ENCODE measurements at regions not wholly inside any gene's neighbourhood (a gene's known extent, or its start where the extent isn't known, plus 50 kb on each side); places are given as distances from the start of the nearest gene placed in this dataset.

GRCh38 chr22:48459259-48459658, 1368.4 kb downstream of the BRD1 start:
- Histone ChIP-seq H3K4me1 (ENCODE audit: control insufficient read depth, insufficient read depth, low read length) (no peaks in the 10 kb centered on the region), H3K9me3 (ENCODE audit: control insufficient read depth, insufficient read depth, low read length) (no peaks in the 10 kb centered on the region), H3K27ac (ENCODE audit: low read length) (no peak overlapping the region), H3K27me3 (ENCODE audit: control insufficient read depth, insufficient read depth, low read length) (no peaks in the 10 kb centered on the region), H3K36me3 (ENCODE audit: control insufficient read depth, insufficient read depth, low read length) (no peaks in the 10 kb centered on the region), H3K4me3 (ENCODE audit: low read length) (no peak overlapping the region)
- Mint-ChIP-seq H3K4me3 (no peak overlapping the region), H3K9me3 (no peaks in the 10 kb centered on the region), H3K4me1 (no peaks in the 10 kb centered on the region), H3K36me3 (no peaks in the 10 kb centered on the region), H3K27me3 (ENCODE audit: low read depth in 2 of 2) (peaks cover 0 to 2% of the 10 kb centered on the region in 2 donors), H3K27ac (no peak overlapping the region)
- intact Hi-C loops (cut with micrococcal nuclease) = no loop called here
- ATAC-seq (no peak), DNase-seq (no peak)
- no peak for TF ChIP-seq CTCF (IDR thresholded peaks at IDR 0.05)
- 79% methylated on average over 6 of the region's 6 CpGs for WGBS (ENCODE audit: insufficient coverage)

DNA sequence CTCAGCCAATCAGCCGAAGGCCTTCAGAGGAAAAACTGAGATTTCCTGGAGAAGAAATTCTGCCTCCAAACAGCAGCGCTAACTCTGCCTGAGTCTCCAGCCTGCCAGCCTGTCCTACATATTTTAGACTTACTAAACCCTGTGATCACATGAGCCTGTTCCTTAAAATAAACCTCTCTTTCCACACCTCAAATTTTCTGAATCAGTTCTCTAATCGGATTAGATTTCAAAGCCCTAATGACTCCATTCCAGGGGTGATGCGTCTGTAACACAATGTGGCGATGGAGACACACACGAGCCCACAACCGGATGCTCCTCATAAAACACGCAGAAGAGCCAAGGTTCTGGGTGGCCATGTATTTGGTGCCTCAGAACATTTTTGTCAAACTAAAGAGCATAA, 1371.2 kb downstream of the BRD1 start:
- Histone ChIP-seq H3K36me3 (ENCODE audit: control insufficient read depth, insufficient read depth, low read length) (no peaks in the 10 kb centered on the region), H3K4me3 (ENCODE audit: low read length) (no peak overlapping the region), H3K27me3 (ENCODE audit: control insufficient read depth, insufficient read depth, low read length) (no peaks in the 10 kb centered on the region), H3K27ac (ENCODE audit: low read length) (no peak overlapping the region), H3K4me1 (ENCODE audit: control insufficient read depth, insufficient read depth, low read length) (no peaks in the 10 kb centered on the region), H3K9me3 (ENCODE audit: control insufficient read depth, insufficient read depth, low read length) (no peaks in the 10 kb centered on the region)
- H3K27me3 Mint-ChIP-seq (ENCODE audit: low read depth in 2 of 2) = peaks cover 0 to 6% of the 10 kb centered on the region in 2 donors
- no peak overlapping the region for H3K4me3 Mint-ChIP-seq
- intact Hi-C loops (cut with micrococcal nuclease) = no loop called here
- ATAC-seq (no peak), DNase-seq (no peak)
- no peaks in the 10 kb centered on the region for H3K36me3 Mint-ChIP-seq
- H3K4me1 Mint-ChIP-seq = no peaks in the 10 kb centered on the region
- H3K27ac Mint-ChIP-seq = no peak overlapping the region
- no peaks in the 10 kb centered on the region for H3K9me3 Mint-ChIP-seq
- 92% methylated on average over 8 of the region's 8 CpGs for WGBS (ENCODE audit: insufficient coverage)
- no peak for TF ChIP-seq CTCF (IDR thresholded peaks at IDR 0.05)

- ATAC-seq (no peak), DNase-seq (no peak)
- H3K36me3 Mint-ChIP-seq = no peaks in the 10 kb centered on the region
- peaks cover 6% of the 10 kb centered on the region in 2 donors for H3K27me3 Mint-ChIP-seq (ENCODE audit: low read depth in 2 of 2)
- intact Hi-C loops (cut with micrococcal nuclease) = no loop called here
- H3K36me3 ChIP-seq (ENCODE audit: control insufficient read depth, insufficient read depth, low read length) = no peaks in the 10 kb centered on the region
- 84% methylated on average over 14 of the region's 14 CpGs for WGBS (ENCODE audit: insufficient coverage)
- no peak overlapping the region for H3K27ac Mint-ChIP-seq
- no peaks in the 10 kb centered on the region for H3K9me3 Mint-ChIP-seq
- H3K4me3 Mint-ChIP-seq = no peak overlapping the region
- no peak for TF ChIP-seq CTCF (IDR thresholded peaks at IDR 0.05)
- no peak overlapping the region for H3K4me3 ChIP-seq (ENCODE audit: low read length)
- H3K27me3 ChIP-seq (ENCODE audit: control insufficient read depth, insufficient read depth, low read length) = no peaks in the 10 kb centered on the region
- H3K9me3 ChIP-seq (ENCODE audit: control insufficient read depth, insufficient read depth, low read length) = no peaks in the 10 kb centered on the region
- H3K4me1 ChIP-seq (ENCODE audit: control insufficient read depth, insufficient read depth, low read length) = no peaks in the 10 kb centered on the region
- H3K27ac ChIP-seq (ENCODE audit: low read length) = no peak overlapping the region
- H3K4me1 Mint-ChIP-seq = no peaks in the 10 kb centered on the region
Measured at GRCh38 chr22:48453751-48454485, 1373.8 kb downstream of the BRD1 start.

DNA sequence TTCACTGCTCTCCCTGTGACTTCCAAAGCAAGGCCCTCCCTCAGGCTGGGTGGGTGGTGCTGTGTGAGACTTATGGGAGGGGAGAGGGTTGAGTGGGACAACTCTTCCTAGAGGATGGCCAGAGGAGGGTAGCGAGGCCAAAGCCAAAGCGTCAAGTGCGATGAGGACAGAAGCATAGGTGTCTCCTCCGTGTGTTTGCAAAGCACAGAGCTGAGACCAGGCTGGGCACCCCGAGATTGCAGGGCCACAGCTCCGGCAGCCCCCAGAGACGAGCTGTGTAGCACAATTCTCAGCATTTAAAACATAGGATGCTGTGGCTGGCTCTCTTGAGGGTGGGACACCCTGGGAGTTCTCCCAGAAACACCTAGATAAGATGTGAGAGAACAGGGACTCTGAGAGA, 1374.5 kb downstream of the BRD1 start:
- H3K4me1 ChIP-seq (ENCODE audit: control insufficient read depth, insufficient read depth, low read length) = no peaks in the 10 kb centered on the region
- WGBS (ENCODE audit: insufficient coverage) = 86% methylated on average over 7 of the region's 7 CpGs
- no peaks in the 10 kb centered on the region for H3K36me3 ChIP-seq (ENCODE audit: control insufficient read depth, insufficient read depth, low read length)
- no peak for ATAC-seq
- Mint-ChIP-seq H3K4me3 (no peak overlapping the region), H3K27me3 (ENCODE audit: low read depth in 2 of 2) (peaks cover 6% of the 10 kb centered on the region in 2 donors), H3K27ac (no peak overlapping the region), H3K36me3 (no peaks in the 10 kb centered on the region), H3K9me3 (no peaks in the 10 kb centered on the region), H3K4me1 (no peaks in the 10 kb centered on the region)
- no peak for DNase-seq
- intact Hi-C loops (cut with micrococcal nuclease) = no loop called here
- no peaks in the 10 kb centered on the region for H3K27me3 ChIP-seq (ENCODE audit: control insufficient read depth, insufficient read depth, low read length)
- TF ChIP-seq CTCF (IDR thresholded peaks at IDR 0.05) = no peak
- H3K27ac ChIP-seq (ENCODE audit: low read length) = no peak overlapping the region
- no peaks in the 10 kb centered on the region for H3K9me3 ChIP-seq (ENCODE audit: control insufficient read depth, insufficient read depth, low read length)
- H3K4me3 ChIP-seq (ENCODE audit: low read length) = no peak overlapping the region
